K562 (cell line): ENCODE measurements at regions not wholly inside any gene's neighbourhood (a gene's known extent, or its start where the extent isn't known, plus 50 kb on each side); places are given as distances from the start of the nearest gene placed in this dataset.
A peak's percentile ranks its signal among the peaks of the same experiment; 100 is the strongest.
"Not testable (repeated sequence)": the region's sequence is repeated elsewhere in the genome, so short reads cannot be mapped to it uniquely, and the experiment has no call there.

Source experiments
- ATAC-seq: fragments of 200-7000 bp; cut with Tn5 transposase; 3 replicates; pipeline ENCODE4 v1.9.1; 2020; ENCODE audit warnings: moderate library complexity
- BruUV-seq: library from RNA; stranded (reverse); fragments of 400-500 nt; replicated peaks from 2 replicates; lab custom pipeline; 2021; lab: Mats Ljungman, UMichigan
- CTCF ChIA-PET: fragments of 300-600 bp; formaldehyde crosslinking; extraction: SDS; loops from one replicate; lab custom pipeline; 2021; ENCODE audit warnings: low intra/inter-chr PET ratio; lab: Yijun Ruan, JAX
- POLR2A ChIA-PET: fragments of 300-600, 350-650 bp; sonication (Branson Sonifier 250); formaldehyde crosslinking; extraction: SDS; loops from one replicate; lab custom pipeline; 2021; ENCODE audit warnings: antibody characterized with exemption, inconsistent platforms; lab: Yijun Ruan, JAX
- DNase-seq, 4 experiments: peaks; one replicate each; pipeline versions ENCODE4 v3.0.0 to v3.0.0-alpha.2; 2011 to 2018; ENCODE audit warnings: low spot score in 3 of 4, mixed read lengths in 3 of 4; ENCODE audit errors: extremely low read depth in 1 of 4
- FAIRE-seq: peaks from 2 replicates; lab custom pipeline; 2011; peaks lifted over from hg19 to GRCh38; lab: Jason Lieb, UNC
- H2AFZ ChIP-seq: 2 replicates; pipeline ENCODE4 v1.6.0; 2011; ENCODE audit warnings: low read depth, low read length, control low read depth, inconsistent platforms
- H3K27ac ChIP-seq: fragments of 200-600 bp; 3 replicates; pipeline ENCODE4 v1.8.0; 2011; ENCODE audit warnings: low read depth, mild to moderate bottlenecking, control low read depth, inconsistent platforms, low read length, moderate library complexity, mixed read lengths; ENCODE audit errors: extremely low read depth
- H3K27me3 ChIP-seq, 2 experiments: fragments of 300-600 bp in 1 of 2; 2 replicates in 1 of 2; 3 replicates in 1 of 2; pipeline versions ENCODE4 v1.6.0 to v1.8.0; 2011; ENCODE audit warnings: inconsistent platforms in 2 of 2, low read length in 2 of 2, mild to moderate bottlenecking in 1 of 2, mixed read lengths in 1 of 2, moderate library complexity in 1 of 2; ENCODE audit not compliant: control insufficient read depth in 2 of 2, insufficient read depth in 2 of 2
- H3K36me3 ChIP-seq: fragments of 300-600 bp; 3 replicates; pipeline ENCODE4 v1.8.0; 2011; ENCODE audit warnings: mild to moderate bottlenecking, low read length, inconsistent platforms; ENCODE audit not compliant: control insufficient read depth, insufficient read depth
- H3K4me1 ChIP-seq, 2 experiments: fragments of 200-600 bp in 1 of 2; replicated peaks in 1 of 2; 2 replicates in 1 of 2; 3 replicates in 1 of 2; pipeline versions ENCODE4 v1.5.1 to v1.8.0; 2011; ENCODE audit warnings: inconsistent platforms in 2 of 2, low read length in 2 of 2, mild to moderate bottlenecking in 1 of 2, mixed read lengths in 1 of 2, moderate library complexity in 1 of 2; ENCODE audit not compliant: control insufficient read depth in 2 of 2, insufficient read depth in 2 of 2
- H3K4me2 ChIP-seq: 2 replicates; pipeline ENCODE4 v1.6.1; 2011; ENCODE audit warnings: low read length, control low read depth, inconsistent platforms, mixed read lengths; ENCODE audit not compliant: insufficient read depth
- H3K4me3 ChIP-seq: fragments of 200-600 bp; sonication (generic), shearing (Covaris generic); 2 replicates; pipeline ENCODE4 v1.5.1; 2016; ENCODE audit warnings: control low read depth, inconsistent platforms
- H3K79me2 ChIP-seq: fragments of 200-600 bp; 3 replicates; pipeline ENCODE4 v1.8.0; 2011; ENCODE audit warnings: low read length, inconsistent platforms; ENCODE audit not compliant: control insufficient read depth, insufficient read depth
- H3K9ac ChIP-seq, 2 experiments: 2 replicates each; pipeline versions ENCODE4 v1.6.0 to v1.6.1; 2011; ENCODE audit warnings: low read depth in 2 of 2, low read length in 2 of 2, control low read depth in 1 of 2, inconsistent platforms in 1 of 2, mild to moderate bottlenecking in 1 of 2, mixed read lengths in 1 of 2; ENCODE audit not compliant: insufficient read depth in 1 of 2
- H3K9me1 ChIP-seq: one replicate; pipeline ENCODE4 v1.6.0; 2011; ENCODE audit warnings: inconsistent platforms, mild to moderate bottlenecking, low read length, moderate library complexity; ENCODE audit not compliant: control insufficient read depth, insufficient read depth
- H3K9me3 ChIP-seq: replicated peaks from 2 replicates; pipeline ENCODE4 v1.5.1; 2011; ENCODE audit warnings: low read depth, low read length, inconsistent platforms; ENCODE audit not compliant: control insufficient read depth, insufficient read depth
- H4K20me1 ChIP-seq: replicated peaks from 2 replicates; pipeline ENCODE4 v1.6.1; 2011; ENCODE audit warnings: low read length, inconsistent platforms, mixed read lengths; ENCODE audit not compliant: control insufficient read depth, insufficient read depth
- ATF3 ChIP-seq, 2 experiments: fragments of 450-650 bp in 1 of 2; sonication (generic) in 1 of 2; formaldehyde crosslinking in 1 of 2; IDR thresholded peaks in 1 of 2; conservative IDR thresholded peaks in 1 of 2; 2 replicates each; pipeline versions ENCODE4 v1.6.1 to v1.8.1; 2016 to 2023; ENCODE audit warnings: mild to moderate bottlenecking in 2 of 2, moderate library complexity in 2 of 2, inconsistent platforms in 1 of 2, missing genetic modification reagents in 1 of 2
- FOXK2 ChIP-seq, 2 experiments: fragments of 450-650 bp; IDR thresholded peaks in 1 of 2; conservative IDR thresholded peaks in 1 of 2; 2 replicates each; pipeline ENCODE4 v1.6.1; 2016; ENCODE audit warnings: low read depth in 2 of 2, mild to moderate bottlenecking in 1 of 2
- MGA ChIP-seq: fragments of 450-650 bp; IDR thresholded peaks from 2 replicates; pipeline ENCODE4 v1.6.1; 2016; ENCODE audit warnings: mild to moderate bottlenecking, moderate library complexity
- NRF1 ChIP-seq, 2 experiments: fragments of 450-650 bp; IDR thresholded peaks in 1 of 2; conservative IDR thresholded peaks in 1 of 2; 2 replicates each; pipeline ENCODE4 v1.6.1; 2014; ENCODE audit warnings: mild to moderate bottlenecking in 2 of 2
- POLR2A ChIP-seq: fragments of 450-650 bp; conservative IDR thresholded peaks from 2 replicates; pipeline ENCODE4 v1.6.1; 2016
- YY1 ChIP-seq, 3 experiments: IDR thresholded peaks; 2 replicates each; pipeline ENCODE4 v1.6.1; 2011; ENCODE audit warnings: low read length in 2 of 3, mild to moderate bottlenecking in 2 of 3, moderate library complexity in 2 of 3, borderline replicate concordance in 1 of 3, control low read depth in 1 of 3, low read depth in 1 of 3; ENCODE audit not compliant: insufficient read depth in 3 of 3, insufficient replicate concordance in 2 of 3, control insufficient read depth in 1 of 3, insufficient read length in 1 of 3; ENCODE audit errors: extremely low read depth in 1 of 3
- ZBTB17 ChIP-seq: fragments of 450-650 bp; formaldehyde crosslinking; IDR thresholded peaks from 2 replicates; pipeline ENCODE4 v1.4.0; 2020; ENCODE audit warnings: mild to moderate bottlenecking
- WGBS: fragments of 100-300 bp; shearing (Covaris generic); methylation state at CpG from one replicate; pipeline ENCODE4 v1.1.6; 2016; ENCODE audit warnings: low coverage, mixed read lengths; ENCODE audit not compliant: insufficient coverage; ENCODE audit errors: missing lambda C conversion rate; 5-methylcytosine and 5-hydroxymethylcytosine counted together
- in situ Hi-C: fragments of 300-500 bp; cut with MboI; formaldehyde crosslinking; loops from 4 replicates; pipeline ENCODE4 v1.15.0; 2018; ENCODE audit warnings: inconsistent platforms, mixed read lengths
- intact Hi-C: fragments of 100-400 bp; cut with micrococcal nuclease; formaldehyde crosslinking; loops from 2 replicates; pipeline ENCODE4 v1.14.2; 2022

GRCh38 chr6:82101374-82102114 is 146.0 kb downstream of the IBTK start:
- H4K20me1 ChIP-seq; ATAC-seq; FAIRE-seq; H3K27me3 ChIP-seq; H3K9me3 ChIP-seq; in situ Hi-C loops; H3K36me3 ChIP-seq; H3K79me2 ChIP-seq; H3K9me1 ChIP-seq; H3K4me1 ChIP-seq; CTCF ChIA-PET; intact Hi-C loops; TF ChIP-seq ATF3 (CRISPR knock-in tag; conservative IDR thresholded peaks at IDR 0.05): not testable (repeated sequence)
- peak overlapping the region; percentile 43 for H3K4me3 ChIP-seq
- peak overlapping the region; percentile 94 for H2AFZ ChIP-seq
- POLR2A ChIA-PET: interaction anchor here (1.3 kb wide), 1 partner anchor 18 kb away, joined by 3 read pairs; no protein-coding TSS in a partner anchor
- peak overlapping the region; percentile 68 for H3K27ac ChIP-seq
- H3K9ac ChIP-seq: peak overlapping the region; percentile 57 to 82; a peak in 2 of 4 replicates
- 0% methylated on average over 8 of the region's 23 CpGs for WGBS
- H3K4me2 ChIP-seq: peak overlapping the region; percentile 77
- BruUV-seq: TSS peak; percentile 56
- DNase-seq: peak in 1 of 4 experiments; percentile 6
- TF ChIP-seq FOXK2 (conservative IDR thresholded peaks at IDR 0.05 in 1 of 2, IDR thresholded peaks at IDR 0.05 in 1 of 2; ENCODE audit: low read depth in 2 of 2) (peak; percentile 75 to 81; a peak in 3 of 4 replicates), YY1 (IDR thresholded peaks at IDR 0.05; ENCODE audit: borderline replicate concordance in 1 of 3, control insufficient read depth in 1 of 3, extremely low read depth in 1 of 3, insufficient read depth in 3 of 3, insufficient read length in 1 of 3, insufficient replicate concordance in 2 of 3, low read depth in 1 of 3, low read length in 2 of 3) (peak in 1 of 3 experiments; percentile 44), ATF3 (IDR thresholded peaks at IDR 0.05) (peak; percentile 17; the same call in 1 of the 2 replicates), MGA (peak; percentile 43; the same call in 1 of the 2 replicates), POLR2A (peak; percentile 42; the same call in 1 of the 2 replicates), ZBTB17 (CRISPR knock-in tag) (0 out of 2 replicates have a peak, but pooled peaks have one; percentile 17), NRF1 (conservative IDR thresholded peaks at IDR 0.05 in 1 of 2, IDR thresholded peaks at IDR 0.05 in 1 of 2) (peak in 1 of 2 experiments; percentile 32; a peak in 2 of 4 replicates)
